ENCODE measurements at regions not wholly inside any gene's neighbourhood (a gene's known extent, or its start where the extent isn't known, plus 50 kb on each side); places are given as distances from the start of the nearest gene placed in this dataset.

GRCh38 chr13:59488436-59488835 is 675.3 kb downstream of the DIAPH3 start:
- no peak for TF ChIP-seq CTCF (IDR thresholded peaks at IDR 0.05)
- TF ChIP-seq POLR2A (IDR thresholded peaks at IDR 0.05): no peak
